ENCODE measurements at regions not wholly inside any gene's neighbourhood (a gene's known extent, or its start where the extent isn't known, plus 50 kb on each side); places are given as distances from the start of the nearest gene placed in this dataset.

- no peak for TF ChIP-seq POLR2A (IDR thresholded peaks at IDR 0.05; ENCODE audit: low read depth, low read length)
- TF ChIP-seq POLR2AphosphoS5 (IDR thresholded peaks at IDR 0.05; ENCODE audit: low read depth, low read length): no peak
- TF ChIP-seq TAF1 (IDR thresholded peaks at IDR 0.05; ENCODE audit: borderline replicate concordance, low read depth, low read length): no peak
Observed at GRCh38 chr10:62705789-62706188, 98.7 kb upstream of the ADO start.
